SK-N-SH (cell line): ENCODE measurements at regions not wholly inside any gene's neighbourhood (a gene's known extent, or its start where the extent isn't known, plus 50 kb on each side); places are given as distances from the start of the nearest gene placed in this dataset.

ENCODE experiments used
- CTCF ChIA-PET: fragments of 300-600, 350-600 bp; formaldehyde crosslinking; extraction: SDS; loops from one replicate; lab custom pipeline; 2021; lab: Yijun Ruan, JAX
- POLR2A ChIA-PET: fragments of 350-600 bp; sonication (Branson Sonifier 250); formaldehyde crosslinking; extraction: SDS; loops from one replicate; lab custom pipeline; 2020; ENCODE audit warnings: antibody characterized with exemption, inconsistent platforms; lab: Yijun Ruan, JAX
- DNase-seq: peaks from one replicate; pipeline ENCODE4 v3.0.0; 2012
- H2AFZ ChIP-seq: fragments of 200-600 bp; sonication (generic); 2 replicates; pipeline ENCODE4 v1.8.1; 2016; ENCODE audit warnings: antibody characterized with exemption, mild to moderate bottlenecking, low read depth
- H3F3A ChIP-seq: fragments of 200-600 bp; sonication (generic); replicated peaks from 2 replicates; pipeline ENCODE3; 2016; ENCODE audit warnings: antibody characterized with exemption, mild to moderate bottlenecking; ENCODE audit not compliant: insufficient read depth
- H3K27ac ChIP-seq, 2 experiments: fragments of 200-500 bp in 1 of 2; fragments of 200-600 bp in 1 of 2; sonication (Bioruptor generic) in 1 of 2; sonication (generic), shearing (Covaris generic) in 1 of 2; 2 replicates each; pipeline versions ENCODE4 v1.5.1 to v1.6.1; 2014 to 2016; ENCODE audit warnings: low read depth in 2 of 2, inconsistent platforms in 1 of 2, low read length in 1 of 2, mild to moderate bottlenecking in 1 of 2, mixed read lengths in 1 of 2
- H3K27me3 ChIP-seq: fragments of 200-600 bp; sonication (generic), shearing (Covaris generic); 2 replicates; pipeline ENCODE4 v1.6.1; 2016; ENCODE audit warnings: mixed run types; ENCODE audit not compliant: insufficient read depth
- H3K36me3 ChIP-seq, 2 experiments: fragments of 200-500 bp in 1 of 2; fragments of 200-600 bp in 1 of 2; sonication (Bioruptor generic) in 1 of 2; sonication (generic) in 1 of 2; replicated peaks in 1 of 2; 2 replicates each; pipeline versions ENCODE3 to v1.5.1; 2014 to 2016; ENCODE audit warnings: low read length in 1 of 2, mild to moderate bottlenecking in 1 of 2; ENCODE audit not compliant: insufficient read depth in 2 of 2, control insufficient read depth in 1 of 2
- H3K4me1 ChIP-seq, 2 experiments: fragments of 200-500 bp in 1 of 2; fragments of 200-600 bp in 1 of 2; sonication (Bioruptor generic) in 1 of 2; sonication (generic), shearing (Covaris generic) in 1 of 2; 2 replicates each; pipeline versions ENCODE4 v1.5.1 to v1.6.1; 2014 to 2016; ENCODE audit warnings: low read depth in 1 of 2, low read length in 1 of 2, mixed run types in 1 of 2; ENCODE audit not compliant: insufficient read depth in 2 of 2, control insufficient read depth in 1 of 2
- H3K4me2 ChIP-seq: fragments of 200-600 bp; sonication (generic), shearing (Covaris generic); 2 replicates; pipeline ENCODE4 v1.6.1; 2017; ENCODE audit warnings: mixed run types
- H3K4me3 ChIP-seq, 2 experiments: fragments of 200-500 bp in 1 of 2; fragments of 200-600 bp in 1 of 2; sonication (Bioruptor generic) in 1 of 2; sonication (generic), shearing (Covaris generic) in 1 of 2; 2 replicates each; pipeline versions ENCODE4 v1.5.1 to v1.8.1; 2014 to 2016; ENCODE audit warnings: low read depth in 2 of 2, inconsistent platforms in 1 of 2, low read length in 1 of 2, mild to moderate bottlenecking in 1 of 2, mixed read lengths in 1 of 2, moderate library complexity in 1 of 2
- H3K79me2 ChIP-seq: fragments of 200-600 bp; sonication (generic); 2 replicates; pipeline ENCODE4 v1.8.1; 2017; ENCODE audit warnings: mild to moderate bottlenecking; ENCODE audit not compliant: insufficient read depth
- H3K9ac ChIP-seq: fragments of 200-600 bp; sonication (generic); 2 replicates; pipeline ENCODE4 v1.6.1; 2017; ENCODE audit warnings: mixed run types
- H3K9me2 ChIP-seq: fragments of 200-600 bp; sonication (generic); 2 replicates; pipeline ENCODE4 v1.6.1; 2017; ENCODE audit warnings: mixed run types
- H3K9me3 ChIP-seq: fragments of 200-600 bp; sonication (generic); 2 replicates; pipeline ENCODE4 v1.6.1; 2017; ENCODE audit warnings: mixed run types, mild to moderate bottlenecking, moderate library complexity
- H4K20me1 ChIP-seq: fragments of 200-600 bp; sonication (generic); 2 replicates; pipeline ENCODE4 v1.6.1; 2017; ENCODE audit warnings: mild to moderate bottlenecking, mixed run types; ENCODE audit not compliant: insufficient read depth
- CHD2 ChIP-seq: fragments of 150-350 bp; IDR thresholded peaks from 2 replicates; pipeline ENCODE4 v1.6.1; 2018; ENCODE audit warnings: low read length; ENCODE audit not compliant: partially characterized antibody
- EP300 ChIP-seq, 2 experiments: IDR thresholded peaks; 2 replicates each; pipeline versions ENCODE4 v1.4.0 to v1.6.1; 2012; ENCODE audit warnings: borderline replicate concordance in 1 of 2, low read depth in 1 of 2, low read length in 1 of 2
- EZH2phosphoT487 ChIP-seq: fragments of 200-600 bp; sonication (generic); IDR thresholded peaks from 2 replicates; pipeline ENCODE4 v1.6.1; 2017; ENCODE audit warnings: low read depth, mixed run types, mild to moderate bottlenecking, antibody characterized with exemption, moderate library complexity, borderline replicate concordance
- FOXJ3 ChIP-seq: sonication (generic); formaldehyde crosslinking; IDR thresholded peaks from 2 replicates; pipeline ENCODE4 v1.5.1; 2020; ENCODE audit warnings: mild to moderate bottlenecking, missing genetic modification reagents
- NFIC ChIP-seq: IDR thresholded peaks from 2 replicates; pipeline ENCODE4 v1.4.0; 2012; ENCODE audit warnings: borderline replicate concordance
- PBX3 ChIP-seq: IDR thresholded peaks from 2 replicates; pipeline ENCODE4; 2012
- RCOR1 ChIP-seq: fragments of 150-350 bp; IDR thresholded peaks from 2 replicates; pipeline ENCODE4 v1.6.1; 2017; ENCODE audit warnings: antibody characterized with exemption, low read length
- REST ChIP-seq: IDR thresholded peaks from 2 replicates; pipeline ENCODE4 v1.6.1; 2012; ENCODE audit warnings: mild to moderate bottlenecking, low read depth, low read length, moderate library complexity
- RFX5 ChIP-seq: IDR thresholded peaks from 2 replicates; pipeline ENCODE4 v1.6.1; 2012; ENCODE audit warnings: mild to moderate bottlenecking, improper control_type of control experiment, low read length
- RXRA ChIP-seq: IDR thresholded peaks from 2 replicates; pipeline ENCODE4 v1.4.0; 2012; ENCODE audit warnings: low read depth, mild to moderate bottlenecking, borderline replicate concordance
- TAF1 ChIP-seq: IDR thresholded peaks from 2 replicates; pipeline ENCODE4 v1.6.1; 2012; ENCODE audit warnings: low read depth, mild to moderate bottlenecking, low read length, moderate library complexity, borderline replicate concordance
- TCF12 ChIP-seq: IDR thresholded peaks from 2 replicates; pipeline ENCODE4 v1.4.0; 2012
- USF2 ChIP-seq: fragments of 150-350 bp; IDR thresholded peaks from 2 replicates; pipeline ENCODE4 v1.6.1; 2017; ENCODE audit warnings: antibody characterized with exemption, low read length, low read depth, borderline replicate concordance
- YY1 ChIP-seq: IDR thresholded peaks from 2 replicates; pipeline ENCODE4 v1.4.0; 2012; ENCODE audit warnings: low read depth, mild to moderate bottlenecking
- WGBS: methylation state at CpG from one replicate; pipeline ENCODE4 v1.1.6; 2017; ENCODE audit warnings: low lambda C conversion rate; 5-methylcytosine and 5-hydroxymethylcytosine counted together
- TF ChIP-seq, protein P1 (sequence below): fragments of 200-600 bp; sonication (generic); IDR thresholded peaks from 2 replicates; pipeline ENCODE4 v1.6.1; 2017; ENCODE audit warnings: antibody characterized with exemption, mild to moderate bottlenecking, moderate library complexity
- TF ChIP-seq, protein P2 (sequence below): IDR thresholded peaks from 2 replicates; pipeline ENCODE4 v1.4.0; 2012; ENCODE audit warnings: low read depth, borderline replicate concordance

GRCh38 chr2:78778756-78779510, 246.6 kb upstream of the REG3G start (continued):
- TF ChIP-seq REST (no peak), EZH2phosphoT487 (no peak), RFX5 (no peak), USF2 (no peak), RXRA (no peak), PBX3 (no peak), TAF1 (no peak)
- TF ChIP-seq, all 33 proteins: peak for 0

DNA sequence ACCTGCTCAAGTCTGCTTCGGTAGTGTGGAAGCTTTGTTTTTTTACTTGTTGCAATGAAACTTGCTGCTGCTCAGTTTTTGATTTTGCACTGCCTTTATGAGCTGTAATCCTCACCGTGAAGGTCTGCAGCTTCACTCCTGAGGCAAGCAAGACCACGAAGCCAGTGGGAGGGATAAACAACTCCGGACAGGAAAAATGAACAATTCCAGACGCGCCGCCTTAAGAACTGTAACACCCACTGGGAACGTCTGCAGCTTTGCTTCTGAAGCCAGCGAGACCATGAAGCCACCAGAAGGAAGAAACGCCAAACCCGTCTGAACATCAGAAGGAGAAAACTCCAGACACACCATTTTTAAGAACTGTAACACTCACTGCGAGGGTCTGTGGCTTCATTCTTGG, 245.7 kb upstream of the REG3G start:
- Histone ChIP-seq H3K9me2 (no peaks in the 10 kb centered on the region), H3K9ac (no peak overlapping the region), H3K9me3 (no peaks in the 10 kb centered on the region), H3K4me1 (peaks cover 0 to 3% of the 10 kb centered on the region in 2 experiments; a peak in 1 of 4 replicates), H3K27me3 (no peaks in the 10 kb centered on the region), H3K4me3 (no peak overlapping the region), H3K27ac (no peak overlapping the region; a peak in 1 of 4 replicates), H2AFZ (no peak overlapping the region), H3K36me3 (no peaks in the 10 kb centered on the region), H3K79me2 (no peaks in the 10 kb centered on the region), H4K20me1 (no peaks in the 10 kb centered on the region), H3K4me2 (no peak overlapping the region), H3F3A (no peaks in the 10 kb centered on the region)
- 55% methylated on average over 12 of the region's 12 CpGs for WGBS
- ChIA-PET POLR2A (no interaction called here), CTCF (no interaction called here)
- DNase-seq = no peak
- TF ChIP-seq RFX5 (no peak), FOXJ3 (no peak), CHD2 (no peak), EP300 (IDR thresholded peaks at IDR 0.05; ENCODE audit: borderline replicate concordance in 1 of 2, low read depth in 1 of 2, low read length in 1 of 2) (no peak), TCF12 (no peak), TAF1 (no peak), RCOR1 (no peak), NFIC (no peak), EZH2phosphoT487 (no peak), YY1 (no peak), RXRA (no peak), REST (no peak)
- TF ChIP-seq, protein P1, sequence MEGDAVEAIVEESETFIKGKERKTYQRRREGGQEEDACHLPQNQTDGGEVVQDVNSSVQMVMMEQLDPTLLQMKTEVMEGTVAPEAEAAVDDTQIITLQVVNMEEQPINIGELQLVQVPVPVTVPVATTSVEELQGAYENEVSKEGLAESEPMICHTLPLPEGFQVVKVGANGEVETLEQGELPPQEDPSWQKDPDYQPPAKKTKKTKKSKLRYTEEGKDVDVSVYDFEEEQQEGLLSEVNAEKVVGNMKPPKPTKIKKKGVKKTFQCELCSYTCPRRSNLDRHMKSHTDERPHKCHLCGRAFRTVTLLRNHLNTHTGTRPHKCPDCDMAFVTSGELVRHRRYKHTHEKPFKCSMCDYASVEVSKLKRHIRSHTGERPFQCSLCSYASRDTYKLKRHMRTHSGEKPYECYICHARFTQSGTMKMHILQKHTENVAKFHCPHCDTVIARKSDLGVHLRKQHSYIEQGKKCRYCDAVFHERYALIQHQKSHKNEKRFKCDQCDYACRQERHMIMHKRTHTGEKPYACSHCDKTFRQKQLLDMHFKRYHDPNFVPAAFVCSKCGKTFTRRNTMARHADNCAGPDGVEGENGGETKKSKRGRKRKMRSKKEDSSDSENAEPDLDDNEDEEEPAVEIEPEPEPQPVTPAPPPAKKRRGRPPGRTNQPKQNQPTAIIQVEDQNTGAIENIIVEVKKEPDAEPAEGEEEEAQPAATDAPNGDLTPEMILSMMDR = no peak
- TF ChIP-seq, protein P2, sequence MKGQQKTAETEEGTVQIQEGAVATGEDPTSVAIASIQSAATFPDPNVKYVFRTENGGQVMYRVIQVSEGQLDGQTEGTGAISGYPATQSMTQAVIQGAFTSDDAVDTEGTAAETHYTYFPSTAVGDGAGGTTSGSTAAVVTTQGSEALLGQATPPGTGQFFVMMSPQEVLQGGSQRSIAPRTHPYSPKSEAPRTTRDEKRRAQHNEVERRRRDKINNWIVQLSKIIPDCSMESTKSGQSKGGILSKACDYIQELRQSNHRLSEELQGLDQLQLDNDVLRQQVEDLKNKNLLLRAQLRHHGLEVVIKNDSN = no peak
